ENCODE measurements at regions not wholly inside any gene's neighbourhood (a gene's known extent, or its start where the extent isn't known, plus 50 kb on each side); places are given as distances from the start of the nearest gene placed in this dataset.

DNA sequence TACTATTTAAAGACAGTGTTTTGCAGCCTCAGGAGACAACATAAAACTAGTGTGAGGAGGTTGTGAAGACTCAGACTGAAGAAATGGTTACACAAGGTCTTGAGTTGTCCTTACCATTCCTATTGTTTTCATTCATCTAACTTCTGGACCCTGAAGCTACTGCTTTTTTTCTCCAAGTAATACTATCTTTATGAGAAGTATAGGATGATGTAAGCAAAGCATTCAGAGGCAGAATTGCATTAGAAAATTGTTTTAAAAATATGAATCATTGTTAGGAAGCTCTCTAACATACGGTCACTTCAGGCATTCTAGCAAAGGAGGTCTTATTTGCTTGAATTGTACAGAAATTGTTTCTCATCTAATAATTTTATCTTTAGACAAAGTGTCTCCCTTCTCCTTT is 357.8 kb downstream of the TLL1 start:
- Histone ChIP-seq H3K27me3 (no peaks in the 10 kb centered on the region), H3K4me1 (ENCODE audit: low read depth) (no peaks in the 10 kb centered on the region), H3K9me3 (ENCODE audit: low read depth) (no peaks in the 10 kb centered on the region), H3K36me3 (no peaks in the 10 kb centered on the region), H3K27ac (no peak overlapping the region), H3K4me3 (no peak overlapping the region)
- TF ChIP-seq, protein P1, sequence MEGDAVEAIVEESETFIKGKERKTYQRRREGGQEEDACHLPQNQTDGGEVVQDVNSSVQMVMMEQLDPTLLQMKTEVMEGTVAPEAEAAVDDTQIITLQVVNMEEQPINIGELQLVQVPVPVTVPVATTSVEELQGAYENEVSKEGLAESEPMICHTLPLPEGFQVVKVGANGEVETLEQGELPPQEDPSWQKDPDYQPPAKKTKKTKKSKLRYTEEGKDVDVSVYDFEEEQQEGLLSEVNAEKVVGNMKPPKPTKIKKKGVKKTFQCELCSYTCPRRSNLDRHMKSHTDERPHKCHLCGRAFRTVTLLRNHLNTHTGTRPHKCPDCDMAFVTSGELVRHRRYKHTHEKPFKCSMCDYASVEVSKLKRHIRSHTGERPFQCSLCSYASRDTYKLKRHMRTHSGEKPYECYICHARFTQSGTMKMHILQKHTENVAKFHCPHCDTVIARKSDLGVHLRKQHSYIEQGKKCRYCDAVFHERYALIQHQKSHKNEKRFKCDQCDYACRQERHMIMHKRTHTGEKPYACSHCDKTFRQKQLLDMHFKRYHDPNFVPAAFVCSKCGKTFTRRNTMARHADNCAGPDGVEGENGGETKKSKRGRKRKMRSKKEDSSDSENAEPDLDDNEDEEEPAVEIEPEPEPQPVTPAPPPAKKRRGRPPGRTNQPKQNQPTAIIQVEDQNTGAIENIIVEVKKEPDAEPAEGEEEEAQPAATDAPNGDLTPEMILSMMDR (IDR thresholded peaks at IDR 0.05; ENCODE audit: low read depth, low read length), result no peak
- DNase-seq (ENCODE audit: low read depth in 1 of 2, low spot score in 1 of 2), result no peak

DNA sequence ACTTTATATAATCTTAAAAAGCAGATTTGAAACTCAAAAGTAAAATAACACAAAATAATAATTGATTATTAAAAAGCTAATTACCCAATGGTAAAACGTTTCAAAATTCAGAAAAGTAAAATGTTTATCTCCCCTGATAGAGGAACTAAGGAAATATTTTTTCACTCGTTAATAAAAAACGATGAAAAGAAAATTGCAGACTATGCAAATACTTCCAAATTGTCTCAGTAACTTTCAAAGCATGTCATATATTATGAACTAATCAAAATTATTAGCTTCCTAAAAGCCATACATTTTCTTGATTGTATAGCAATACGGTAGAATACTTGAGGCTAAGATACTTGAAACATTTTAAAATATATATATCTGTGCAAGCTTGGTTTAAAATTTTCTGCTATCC is 366.3 kb downstream of the TLL1 start:
- H3K4me3 ChIP-seq, result no peak overlapping the region
- H3K36me3 ChIP-seq, result no peaks in the 10 kb centered on the region
- H3K27ac ChIP-seq, result no peak overlapping the region
- H3K4me1 ChIP-seq (ENCODE audit: low read depth), result no peaks in the 10 kb centered on the region
- no peaks in the 10 kb centered on the region for H3K27me3 ChIP-seq
- DNase-seq (ENCODE audit: low read depth in 1 of 2, low spot score in 1 of 2), result no peak
- TF ChIP-seq, protein P1 (IDR thresholded peaks at IDR 0.05; ENCODE audit: low read depth, low read length), result no peak
- H3K9me3 ChIP-seq (ENCODE audit: low read depth), result no peaks in the 10 kb centered on the region

DNA sequence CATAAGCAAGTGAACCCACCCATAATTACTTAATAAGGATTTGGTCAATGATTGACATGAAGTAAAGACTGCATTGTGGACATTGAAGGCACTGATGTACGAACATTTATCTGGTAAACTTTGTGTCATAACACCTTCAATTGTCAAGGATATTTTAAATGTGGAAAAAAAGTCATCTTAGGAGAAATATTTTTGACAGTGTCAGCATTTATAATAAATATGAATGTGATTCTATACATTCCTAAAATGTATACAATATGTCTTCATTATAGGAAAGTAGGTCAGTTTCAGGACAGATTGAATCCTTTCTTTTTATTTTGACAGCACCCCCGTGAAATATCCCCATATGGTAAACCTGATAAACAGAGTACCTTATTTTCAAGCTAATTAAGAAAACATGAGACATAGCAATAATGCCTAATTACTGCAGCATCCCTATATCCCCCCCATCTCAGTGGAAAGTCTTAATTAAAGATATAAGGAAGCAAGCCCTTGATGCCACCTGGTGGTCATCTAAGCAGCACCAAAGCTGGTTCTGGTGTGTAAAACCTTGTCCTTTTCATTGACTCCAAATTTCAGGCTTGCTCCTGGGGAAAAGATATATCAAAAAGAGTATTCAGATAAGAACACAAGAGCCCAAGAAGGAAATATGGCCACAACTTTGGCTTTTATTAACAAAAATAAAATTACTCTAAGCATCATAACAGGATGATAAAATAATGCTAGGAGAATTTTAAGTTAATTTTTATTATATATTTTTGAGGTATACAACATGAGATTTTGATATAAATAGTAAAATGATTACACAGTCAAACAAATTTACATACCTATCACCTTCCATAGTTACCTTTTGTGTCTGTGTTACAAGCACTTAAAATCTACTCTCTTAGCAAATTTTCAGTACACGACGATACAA is 379.7 kb downstream of the TLL1 start:
- Histone ChIP-seq H3K9me3 (ENCODE audit: low read depth) (no peaks in the 10 kb centered on the region), H3K36me3 (no peaks in the 10 kb centered on the region), H3K27me3 (no peaks in the 10 kb centered on the region), H3K4me3 (no peak overlapping the region), H3K27ac (no peak overlapping the region), H3K4me1 (ENCODE audit: low read depth) (no peaks in the 10 kb centered on the region)
- TF ChIP-seq, protein P1 (IDR thresholded peaks at IDR 0.05; ENCODE audit: low read depth, low read length), result peak; percentile 51
- peak; percentile 38 for DNase-seq (ENCODE audit: low read depth in 1 of 2, low spot score in 1 of 2)

DNA sequence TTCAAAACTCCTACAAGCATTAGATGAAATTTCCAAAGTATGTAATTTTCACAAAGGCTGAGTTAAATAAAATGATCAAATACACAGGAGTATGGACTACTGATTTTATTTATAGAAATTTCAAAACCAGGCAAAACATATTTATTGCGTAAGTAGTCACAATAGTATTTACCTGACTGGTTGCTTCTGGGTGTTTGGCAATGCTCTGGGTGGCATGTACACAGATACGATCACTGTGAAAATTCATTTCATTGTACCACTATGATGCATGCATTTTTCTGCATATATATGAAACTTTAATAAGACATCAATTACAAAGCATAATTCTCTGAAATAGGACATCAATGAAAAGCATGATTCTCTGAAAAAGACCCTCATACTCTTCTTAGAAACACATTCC is 384.2 kb downstream of the TLL1 start:
- DNase-seq (ENCODE audit: low read depth in 1 of 2, low spot score in 1 of 2), result no peak
- Histone ChIP-seq H3K27me3 (no peaks in the 10 kb centered on the region), H3K9me3 (ENCODE audit: low read depth) (no peaks in the 10 kb centered on the region), H3K27ac (no peak overlapping the region), H3K4me3 (no peak overlapping the region), H3K4me1 (ENCODE audit: low read depth) (no peaks in the 10 kb centered on the region), H3K36me3 (no peaks in the 10 kb centered on the region)
- TF ChIP-seq, protein P1 (IDR thresholded peaks at IDR 0.05; ENCODE audit: low read depth, low read length), result no peak

DNA sequence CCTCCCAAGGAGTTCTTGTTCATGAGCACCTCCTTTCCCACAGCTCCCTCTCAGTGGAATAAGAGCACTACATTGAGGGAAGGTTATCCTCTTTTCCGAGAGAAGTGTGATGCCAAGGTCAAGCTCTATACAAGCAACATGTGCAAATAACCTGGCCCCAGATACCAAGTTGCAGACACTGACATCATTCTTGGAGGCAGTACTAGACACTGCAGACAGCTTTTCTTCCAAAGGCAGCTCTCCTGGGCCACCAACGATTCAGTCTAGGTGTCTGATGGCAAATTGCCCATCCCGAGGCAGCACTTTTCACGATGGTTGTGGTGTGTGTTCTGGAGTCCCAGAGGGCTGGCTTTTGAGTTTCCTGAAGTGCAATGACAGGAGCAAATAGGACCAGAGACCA is 384.9 kb downstream of the TLL1 start:
- H3K27me3 ChIP-seq, result no peaks in the 10 kb centered on the region

More for the DNA sequence above, 384.9 kb downstream of the TLL1 start:
- TF ChIP-seq, protein P1 (IDR thresholded peaks at IDR 0.05; ENCODE audit: low read depth, low read length), result no peak
- Histone ChIP-seq H3K9me3 (ENCODE audit: low read depth) (no peaks in the 10 kb centered on the region), H3K4me1 (ENCODE audit: low read depth) (no peaks in the 10 kb centered on the region), H3K27ac (no peak overlapping the region), H3K36me3 (no peaks in the 10 kb centered on the region), H3K4me3 (no peak overlapping the region)
- DNase-seq (ENCODE audit: low read depth in 1 of 2, low spot score in 1 of 2), result no peak

All from cardiac muscle cell (in vitro differentiated cells and primary cell).